HepG2 (cell line): ENCODE measurements at regions not wholly inside any gene's neighbourhood (a gene's known extent, or its start where the extent isn't known, plus 50 kb on each side); places are given as distances from the start of the nearest gene placed in this dataset.

Experiments used
- ATAC-seq: fragments of 200-7000 bp; cut with Tn5 transposase; 3 replicates; pipeline ENCODE4 v1.9.1; 2020; ENCODE audit warnings: mild to moderate bottlenecking, moderate library complexity
- BruUV-seq: library from RNA; stranded (reverse); fragments of 400-500 nt; replicated peaks from 2 replicates; lab custom pipeline; 2021; lab: Mats Ljungman, UMichigan
- CTCF ChIA-PET: fragments of 300-600 bp; formaldehyde crosslinking; extraction: SDS; loops from one replicate; lab custom pipeline; 2021; ENCODE audit warnings: low total read pairs, inconsistent platforms, low intra/inter-chr PET ratio; lab: Yijun Ruan, JAX
- POLR2A ChIA-PET: fragments of 350-600 bp; sonication (Branson Sonifier 250); formaldehyde crosslinking; loops from one replicate; lab custom pipeline; 2020; ENCODE audit warnings: antibody characterized with exemption, inconsistent platforms; lab: Yijun Ruan, JAX
- DNase-seq: peaks from one replicate; pipeline ENCODE4 v3.0.0-alpha.2; 2015; ENCODE audit warnings: low spot score
- FAIRE-seq: peaks from 3 replicates; lab custom pipeline; 2011; peaks lifted over from hg19 to GRCh38; lab: Jason Lieb, UNC
- H2AFZ ChIP-seq: one replicate; pipeline ENCODE4 v1.6.1; 2011; ENCODE audit warnings: low read length, inconsistent platforms
- H3K27ac ChIP-seq: fragments of 300-600 bp; 3 replicates; pipeline ENCODE4 v1.8.0; 2011; ENCODE audit warnings: mixed run types, mild to moderate bottlenecking, mixed read lengths, low read length, inconsistent platforms; ENCODE audit not compliant: insufficient read depth; ENCODE audit errors: extremely low read length
- H3K27me3 ChIP-seq, 2 experiments: fragments of 200-600 bp in 1 of 2; 2 replicates in 1 of 2; 3 replicates in 1 of 2; pipeline versions ENCODE4 v1.6.0 to v1.8.0; 2011; ENCODE audit warnings: low read length in 2 of 2, mild to moderate bottlenecking in 2 of 2, moderate library complexity in 2 of 2, inconsistent platforms in 1 of 2; ENCODE audit not compliant: insufficient read depth in 2 of 2, control insufficient read depth in 1 of 2
- H3K36me3 ChIP-seq, 2 experiments: fragments of 200-600 bp in 1 of 2; replicated peaks in 1 of 2; 2 replicates in 1 of 2; 3 replicates in 1 of 2; pipeline versions ENCODE4 v1.5.1 to v1.8.0; 2011; ENCODE audit warnings: low read length in 2 of 2, inconsistent platforms in 1 of 2; ENCODE audit not compliant: insufficient read depth in 2 of 2, control insufficient read depth in 1 of 2
- H3K4me1 ChIP-seq: 2 replicates; pipeline ENCODE4 v1.5.1; 2012; ENCODE audit warnings: low read length, inconsistent platforms; ENCODE audit not compliant: insufficient read depth
- H3K4me2 ChIP-seq: 2 replicates; pipeline ENCODE4 v1.6.0; 2011; ENCODE audit warnings: low read depth, low read length, inconsistent platforms
- H3K4me3 ChIP-seq, 3 experiments: fragments of 200-600 bp in 1 of 3; sonication (generic), shearing (Covaris generic) in 1 of 3; replicated peaks in 1 of 3; 2 replicates each; pipeline ENCODE4 v1.5.1; 2011 to 2016; ENCODE audit warnings: low read length in 3 of 3, inconsistent platforms in 2 of 3, low read depth in 2 of 3, mild to moderate bottlenecking in 2 of 3, control low read depth in 1 of 3, mixed read lengths in 1 of 3; ENCODE audit not compliant: insufficient read depth in 1 of 3
- H3K79me2 ChIP-seq: one replicate; pipeline ENCODE4 v1.6.1; 2011; ENCODE audit warnings: low read length, inconsistent platforms; ENCODE audit not compliant: insufficient read depth
- H3K9ac ChIP-seq: 2 replicates; pipeline ENCODE4 v1.6.0; 2011; ENCODE audit warnings: mild to moderate bottlenecking, low read depth, low read length, inconsistent platforms; ENCODE audit not compliant: insufficient read depth
- H3K9me3 ChIP-seq: 2 replicates; pipeline ENCODE4 v1.5.1; 2012; ENCODE audit warnings: mild to moderate bottlenecking, low read length
- H4K20me1 ChIP-seq: 2 replicates; pipeline ENCODE4 v1.6.0; 2011; ENCODE audit warnings: inconsistent platforms, mild to moderate bottlenecking, low read length, moderate library complexity; ENCODE audit not compliant: insufficient read depth
- NR1H2 ChIP-seq: sonication (generic); formaldehyde crosslinking; IDR thresholded peaks from 2 replicates; pipeline ENCODE4 v1.8.1; 2022; ENCODE audit warnings: low read depth, missing genetic modification reagents, borderline replicate concordance
- SRSF4 ChIP-seq: fragments of 200-400 bp; formaldehyde crosslinking; IDR thresholded peaks from one replicate; pipeline ENCODE4 v1.6.1; 2018; ENCODE audit warnings: mild to moderate bottlenecking, low read depth, low read length, moderate library complexity; ENCODE audit not compliant: poor library complexity, severe bottlenecking
- TBL1XR1 ChIP-seq: fragments of 150-350 bp; IDR thresholded peaks from 2 replicates; pipeline ENCODE4 v1.6.1; 2014; ENCODE audit warnings: borderline replicate concordance, low read length; ENCODE audit not compliant: partially characterized antibody
- ZC3H4 ChIP-seq: sonication (generic); formaldehyde crosslinking; IDR thresholded peaks from 2 replicates; pipeline ENCODE4 v1.4.0; 2020; ENCODE audit warnings: missing genetic modification reagents, borderline replicate concordance
- ZFP62 ChIP-seq: sonication (generic); formaldehyde crosslinking; IDR thresholded peaks from 2 replicates; pipeline ENCODE4 v1.4.0; 2020; ENCODE audit warnings: missing genetic modification reagents
- ZNF264 ChIP-seq: sonication (generic); formaldehyde crosslinking; IDR thresholded peaks from 2 replicates; pipeline ENCODE4 v1.4.0; 2020; ENCODE audit warnings: missing genetic modification reagents
- WGBS: methylation state at CpG from one replicate; pipeline ENCODE4 v1.1.6; 2017; ENCODE audit warnings: low lambda C conversion rate; 5-methylcytosine and 5-hydroxymethylcytosine counted together
- in situ Hi-C: cut with HindIII; loops from 2 replicates; pipeline ENCODE4 v1.10.0; 2017; ENCODE audit warnings: low pct_unique_long_range_greater_than_20kb; ENCODE audit not compliant: extremely low pct_ligation_motif_present
- intact Hi-C: fragments of 100-400 bp; cut with micrococcal nuclease; formaldehyde crosslinking; loops from one replicate; pipeline ENCODE4 v1.10.0; 2022; ENCODE audit not compliant: unreplicated experiment
- TF ChIP-seq, protein P1 (sequence below), 2 experiments: IDR thresholded peaks; 2 replicates each; pipeline ENCODE4 v1.6.1; 2011 to 2012; ENCODE audit warnings: low read length in 2 of 2, borderline replicate concordance in 1 of 2, low read depth in 1 of 2, mild to moderate bottlenecking in 1 of 2, moderate library complexity in 1 of 2

GRCh38 chr2:150646746-150647145, 159.3 kb upstream of the RND3 start:
- Histone ChIP-seq H4K20me1 (no peaks in the 10 kb centered on the region), H3K4me2 (no peak overlapping the region), H3K27ac (no peak overlapping the region)
- no peak for ATAC-seq
- 14% methylated on average over 4 of the region's 4 CpGs for WGBS
- POLR2A ChIA-PET: no interaction called here
- TF ChIP-seq, protein P1, sequence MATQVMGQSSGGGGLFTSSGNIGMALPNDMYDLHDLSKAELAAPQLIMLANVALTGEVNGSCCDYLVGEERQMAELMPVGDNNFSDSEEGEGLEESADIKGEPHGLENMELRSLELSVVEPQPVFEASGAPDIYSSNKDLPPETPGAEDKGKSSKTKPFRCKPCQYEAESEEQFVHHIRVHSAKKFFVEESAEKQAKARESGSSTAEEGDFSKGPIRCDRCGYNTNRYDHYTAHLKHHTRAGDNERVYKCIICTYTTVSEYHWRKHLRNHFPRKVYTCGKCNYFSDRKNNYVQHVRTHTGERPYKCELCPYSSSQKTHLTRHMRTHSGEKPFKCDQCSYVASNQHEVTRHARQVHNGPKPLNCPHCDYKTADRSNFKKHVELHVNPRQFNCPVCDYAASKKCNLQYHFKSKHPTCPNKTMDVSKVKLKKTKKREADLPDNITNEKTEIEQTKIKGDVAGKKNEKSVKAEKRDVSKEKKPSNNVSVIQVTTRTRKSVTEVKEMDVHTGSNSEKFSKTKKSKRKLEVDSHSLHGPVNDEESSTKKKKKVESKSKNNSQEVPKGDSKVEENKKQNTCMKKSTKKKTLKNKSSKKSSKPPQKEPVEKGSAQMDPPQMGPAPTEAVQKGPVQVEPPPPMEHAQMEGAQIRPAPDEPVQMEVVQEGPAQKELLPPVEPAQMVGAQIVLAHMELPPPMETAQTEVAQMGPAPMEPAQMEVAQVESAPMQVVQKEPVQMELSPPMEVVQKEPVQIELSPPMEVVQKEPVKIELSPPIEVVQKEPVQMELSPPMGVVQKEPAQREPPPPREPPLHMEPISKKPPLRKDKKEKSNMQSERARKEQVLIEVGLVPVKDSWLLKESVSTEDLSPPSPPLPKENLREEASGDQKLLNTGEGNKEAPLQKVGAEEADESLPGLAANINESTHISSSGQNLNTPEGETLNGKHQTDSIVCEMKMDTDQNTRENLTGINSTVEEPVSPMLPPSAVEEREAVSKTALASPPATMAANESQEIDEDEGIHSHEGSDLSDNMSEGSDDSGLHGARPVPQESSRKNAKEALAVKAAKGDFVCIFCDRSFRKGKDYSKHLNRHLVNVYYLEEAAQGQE (IDR thresholded peaks at IDR 0.05; ENCODE audit: borderline replicate concordance in 1 of 2, low read depth in 1 of 2, low read length in 2 of 2): no peak
- TF ChIP-seq ZFP62 (CRISPR knock-in tag): no peak
- no peak for TF ChIP-seq TBL1XR1
- TF ChIP-seq ZNF264 (CRISPR knock-in tag): no peak
- no peak for TF ChIP-seq ZC3H4 (CRISPR knock-in tag)
- TF ChIP-seq NR1H2 (CRISPR knock-in tag): no peak
- no peak for TF ChIP-seq SRSF4
- TF ChIP-seq, all 625 proteins: peak for 0
- Histone ChIP-seq H3K36me3 (no peaks in the 10 kb centered on the region), H3K79me2 (no peaks in the 10 kb centered on the region), H3K9ac (no peak overlapping the region), H2AFZ (no peak overlapping the region), H3K27me3 (no peaks in the 10 kb centered on the region), H3K4me1 (peaks cover 7% of the 10 kb centered on the region; the same call in 1 of the 2 replicates), H3K9me3 (0 out of 2 replicates have a peak, but pooled peaks cover 2% of the 10 kb centered on the region), H3K4me3 (no peak overlapping the region)
- no peak for FAIRE-seq
- no peak for DNase-seq
- intact Hi-C loops (no loop called here), in situ Hi-C loops (no loop called here)
- CTCF ChIA-PET: no interaction called here
- BruUV-seq: no TSS peak
